Activated CD8-positive, alpha-beta T cell treated with anti-CD3 and anti-CD28 coated beads for 36 hours (primary cell): ENCODE measurements at regions not wholly inside any gene's neighbourhood (a gene's known extent, or its start where the extent isn't known, plus 50 kb on each side); places are given as distances from the start of the nearest gene placed in this dataset.

Experiments
- ATAC-seq: fragments of 200-7000 bp; cut with Tn5 transposase; one replicate; pipeline ENCODE4 v1.10.0; 2021; ENCODE audit warnings: mild to moderate bottlenecking, moderate library complexity
- CTCF ChIA-PET: fragments of 350-600 bp; sonication (Branson Sonifier 250); formaldehyde crosslinking; loops from one replicate; lab custom pipeline; 2021; ENCODE audit warnings: antibody characterized with exemption; lab: Charles Lee
- POLR2A ChIA-PET: fragments of 350-600 bp; sonication (Branson Sonifier 250); formaldehyde crosslinking; loops from one replicate; lab custom pipeline; 2021; ENCODE audit warnings: antibody characterized with exemption; lab: Charles Lee
- DNase-seq: peaks from one replicate; pipeline ENCODE4 v3.0.0-alpha.2; 2020
- H3K27ac Mint-ChIP-seq: one replicate; pipeline ENCODE4 v1.8.0; 2021; ENCODE audit warnings: mild to moderate bottlenecking, mixed read lengths
- H3K27me3 Mint-ChIP-seq: one replicate; pipeline ENCODE4 v1.8.0; 2021; ENCODE audit warnings: mixed read lengths
- H3K36me3 Mint-ChIP-seq: one replicate; pipeline ENCODE4 v1.8.0; 2021; ENCODE audit warnings: low read depth, mixed read lengths
- H3K4me1 Mint-ChIP-seq: one replicate; pipeline ENCODE4 v1.8.0; 2021; ENCODE audit warnings: low read depth, mixed read lengths
- H3K4me3 Mint-ChIP-seq: one replicate; pipeline ENCODE4 v1.8.0; 2021; ENCODE audit warnings: mild to moderate bottlenecking, moderate library complexity, mixed read lengths
- H3K9me3 Mint-ChIP-seq: one replicate; pipeline ENCODE4 v1.8.0; 2021; ENCODE audit warnings: mixed read lengths
- intact Hi-C: fragments of 100-400 bp; cut with micrococcal nuclease; formaldehyde crosslinking; loops from one replicate; pipeline ENCODE4 v1.10.0; 2022
- TF ChIP-seq, protein P1 (sequence below): fragments of 200-600 bp; IDR thresholded peaks from one replicate; pipeline ENCODE4 v1.8.0; 2022; ENCODE audit warnings: antibody characterized with exemption, mild to moderate bottlenecking

DNA sequence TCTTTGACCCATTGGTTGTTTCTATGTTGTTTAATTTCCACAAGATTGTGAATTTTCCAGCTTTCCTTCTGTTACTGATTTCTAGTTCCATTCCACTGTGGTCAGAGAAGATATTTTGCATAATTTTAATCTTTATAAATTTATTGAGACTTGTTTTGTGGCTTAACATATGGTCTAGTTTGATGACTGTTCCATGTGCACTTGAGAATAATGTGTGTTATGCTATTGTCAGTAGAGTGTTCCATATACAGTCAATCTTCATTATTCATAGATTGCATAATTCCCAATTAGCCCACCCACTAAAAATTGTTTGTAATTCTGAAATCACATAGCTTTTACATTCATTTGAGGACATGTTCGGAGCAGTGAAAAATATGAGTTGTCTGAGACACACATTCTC lies 346.1 kb upstream of the DDI1 start:
- H3K36me3 Mint-ChIP-seq = no peaks in the 10 kb centered on the region
- H3K4me1 Mint-ChIP-seq = no peaks in the 10 kb centered on the region
- no peaks in the 10 kb centered on the region for H3K27me3 Mint-ChIP-seq
- no peaks in the 10 kb centered on the region for H3K9me3 Mint-ChIP-seq
- CTCF ChIA-PET = no interaction called here
- H3K27ac Mint-ChIP-seq = no peak overlapping the region
- no peak overlapping the region for H3K4me3 Mint-ChIP-seq
- DNase-seq (no peak), ATAC-seq (no peak)
- TF ChIP-seq, protein P1, sequence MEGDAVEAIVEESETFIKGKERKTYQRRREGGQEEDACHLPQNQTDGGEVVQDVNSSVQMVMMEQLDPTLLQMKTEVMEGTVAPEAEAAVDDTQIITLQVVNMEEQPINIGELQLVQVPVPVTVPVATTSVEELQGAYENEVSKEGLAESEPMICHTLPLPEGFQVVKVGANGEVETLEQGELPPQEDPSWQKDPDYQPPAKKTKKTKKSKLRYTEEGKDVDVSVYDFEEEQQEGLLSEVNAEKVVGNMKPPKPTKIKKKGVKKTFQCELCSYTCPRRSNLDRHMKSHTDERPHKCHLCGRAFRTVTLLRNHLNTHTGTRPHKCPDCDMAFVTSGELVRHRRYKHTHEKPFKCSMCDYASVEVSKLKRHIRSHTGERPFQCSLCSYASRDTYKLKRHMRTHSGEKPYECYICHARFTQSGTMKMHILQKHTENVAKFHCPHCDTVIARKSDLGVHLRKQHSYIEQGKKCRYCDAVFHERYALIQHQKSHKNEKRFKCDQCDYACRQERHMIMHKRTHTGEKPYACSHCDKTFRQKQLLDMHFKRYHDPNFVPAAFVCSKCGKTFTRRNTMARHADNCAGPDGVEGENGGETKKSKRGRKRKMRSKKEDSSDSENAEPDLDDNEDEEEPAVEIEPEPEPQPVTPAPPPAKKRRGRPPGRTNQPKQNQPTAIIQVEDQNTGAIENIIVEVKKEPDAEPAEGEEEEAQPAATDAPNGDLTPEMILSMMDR = no peak
- intact Hi-C loops = no loop called here
- POLR2A ChIA-PET = no interaction called here

DNA sequence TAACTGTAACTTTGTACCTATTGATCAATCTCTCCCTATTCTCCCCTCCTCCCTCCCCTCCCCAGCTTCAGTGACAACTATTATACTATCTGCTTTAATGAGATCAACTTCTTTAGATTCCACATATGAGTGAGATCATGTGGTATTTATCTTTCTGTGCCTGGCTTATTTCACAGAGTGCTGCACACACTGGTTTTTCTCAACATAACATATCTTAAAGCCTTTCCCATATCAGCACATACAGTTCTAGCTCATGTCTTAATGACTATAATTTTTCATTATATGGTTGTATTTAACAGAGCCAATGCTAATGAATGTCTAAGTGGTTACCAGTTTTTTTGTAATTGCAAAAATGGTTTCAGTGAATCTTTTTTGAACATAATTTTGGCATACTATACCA lies 340.3 kb upstream of the DDI1 start:
- Mint-ChIP-seq H3K9me3 (no peaks in the 10 kb centered on the region), H3K36me3 (no peaks in the 10 kb centered on the region), H3K4me1 (no peaks in the 10 kb centered on the region), H3K4me3 (no peak overlapping the region), H3K27ac (no peak overlapping the region), H3K27me3 (no peaks in the 10 kb centered on the region)
- ChIA-PET POLR2A (no interaction called here), CTCF (interaction anchor here (1.3 kb wide), 1 partner anchor 14 kb away, joined by 3 read pairs; no protein-coding TSS in a partner anchor)
- TF ChIP-seq, protein P1 = no peak
- ATAC-seq (no peak), DNase-seq (no peak)
- intact Hi-C loops = no loop called here

DNA sequence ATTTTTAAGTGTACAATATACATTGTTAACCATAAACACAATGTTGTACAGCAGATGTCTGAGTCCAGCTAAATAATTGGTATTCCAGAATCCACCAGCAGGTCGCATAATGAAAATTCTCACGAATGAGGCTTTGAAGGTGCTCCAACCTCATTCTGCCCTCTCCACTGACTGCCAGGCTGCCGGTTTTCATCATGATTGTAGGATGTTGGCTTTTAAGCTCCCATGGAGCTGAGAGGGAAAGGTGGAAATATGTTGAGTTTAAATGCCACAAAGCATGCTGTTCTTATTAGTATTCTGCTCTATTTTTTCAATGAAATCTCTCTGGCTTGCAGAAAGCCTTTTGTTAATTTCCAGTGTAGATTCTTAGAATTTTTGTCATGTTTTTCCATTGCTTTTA lies 337.2 kb upstream of the DDI1 start:
- ChIA-PET CTCF (interaction anchor here (2.1 kb wide), 1 partner anchor 17 kb away, joined by 4 read pairs; no protein-coding TSS in a partner anchor), POLR2A (no interaction called here)
- no peaks in the 10 kb centered on the region for H3K9me3 Mint-ChIP-seq
- TF ChIP-seq, protein P1 = no peak
- H3K27ac Mint-ChIP-seq = no peak overlapping the region
- H3K4me1 Mint-ChIP-seq = no peaks in the 10 kb centered on the region
- no peak overlapping the region for H3K4me3 Mint-ChIP-seq
- DNase-seq (no peak), ATAC-seq (no peak)
- no peaks in the 10 kb centered on the region for H3K27me3 Mint-ChIP-seq
- no peaks in the 10 kb centered on the region for H3K36me3 Mint-ChIP-seq
- intact Hi-C loops = no loop called here

DNA sequence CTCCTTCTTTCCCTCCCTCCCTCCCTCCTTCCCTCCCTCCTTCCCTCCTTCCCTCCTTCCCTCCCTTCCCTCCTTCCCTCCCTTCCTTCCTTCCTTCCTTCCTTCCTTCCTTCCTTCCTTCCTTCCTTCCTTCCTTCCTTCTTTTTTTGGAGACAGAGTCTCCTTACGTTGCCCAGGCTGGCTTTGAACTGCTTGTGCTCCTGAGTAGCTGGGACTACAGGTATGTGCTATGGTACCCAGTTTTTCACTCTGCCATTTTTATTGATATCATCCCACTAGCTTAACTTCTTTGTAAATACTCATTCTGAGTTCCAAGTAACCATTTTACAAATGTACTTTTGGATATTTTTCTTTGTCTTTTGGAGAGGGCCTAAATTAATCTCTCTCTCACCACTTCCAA lies 336.8 kb upstream of the DDI1 start:
- POLR2A ChIA-PET = no interaction called here
- Mint-ChIP-seq H3K27ac (no peak overlapping the region), H3K4me3 (no peak overlapping the region), H3K9me3 (no peaks in the 10 kb centered on the region), H3K27me3 (no peaks in the 10 kb centered on the region), H3K4me1 (no peaks in the 10 kb centered on the region), H3K36me3 (no peaks in the 10 kb centered on the region)
- CTCF ChIA-PET = interaction anchor here (2.1 kb wide), 1 partner anchor 17 kb away, joined by 4 read pairs; no protein-coding TSS in a partner anchor
- TF ChIP-seq, protein P1 = no peak
- ATAC-seq (no peak), DNase-seq (no peak)
- intact Hi-C loops = no loop called here

DNA sequence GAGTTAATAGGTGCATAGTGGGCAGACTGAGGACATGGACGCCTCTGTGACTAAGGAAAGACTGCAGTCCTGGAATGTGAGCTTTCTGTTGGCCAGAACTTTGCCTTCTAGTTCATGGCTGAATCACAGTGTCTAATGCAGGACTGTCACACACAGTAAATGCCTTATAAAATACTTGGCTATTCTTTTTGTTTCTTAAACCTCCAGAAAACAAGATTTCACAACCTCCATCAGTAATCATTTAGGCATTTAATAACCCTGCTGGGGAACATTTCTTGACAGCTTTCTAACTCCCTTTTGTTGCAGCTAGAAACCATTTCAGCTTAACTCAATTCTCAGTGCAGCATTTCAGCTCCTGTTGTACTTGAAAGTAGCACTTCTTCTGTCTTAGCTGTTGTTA lies 335.8 kb upstream of the DDI1 start:
- CTCF ChIA-PET = interaction anchor here (1.0 kb wide), 1 partner anchor 18 kb away, joined by 6 read pairs; no protein-coding TSS in a partner anchor
- TF ChIP-seq, protein P1 = no peak
- no peak overlapping the region for H3K27ac Mint-ChIP-seq
- no peaks in the 10 kb centered on the region for H3K27me3 Mint-ChIP-seq
- H3K4me3 Mint-ChIP-seq = no peak overlapping the region
- H3K36me3 Mint-ChIP-seq = no peaks in the 10 kb centered on the region
- intact Hi-C loops = no loop called here
- POLR2A ChIA-PET = no interaction called here
- H3K9me3 Mint-ChIP-seq = no peaks in the 10 kb centered on the region
- H3K4me1 Mint-ChIP-seq = no peaks in the 10 kb centered on the region
- DNase-seq (no peak), ATAC-seq (no peak)
